ENCODE measurements at regions not wholly inside any gene's neighbourhood (a gene's known extent, or its start where the extent isn't known, plus 50 kb on each side); places are given as distances from the start of the nearest gene placed in this dataset.
A peak's percentile ranks its signal among the peaks of the same experiment; 100 is the strongest.

DNA sequence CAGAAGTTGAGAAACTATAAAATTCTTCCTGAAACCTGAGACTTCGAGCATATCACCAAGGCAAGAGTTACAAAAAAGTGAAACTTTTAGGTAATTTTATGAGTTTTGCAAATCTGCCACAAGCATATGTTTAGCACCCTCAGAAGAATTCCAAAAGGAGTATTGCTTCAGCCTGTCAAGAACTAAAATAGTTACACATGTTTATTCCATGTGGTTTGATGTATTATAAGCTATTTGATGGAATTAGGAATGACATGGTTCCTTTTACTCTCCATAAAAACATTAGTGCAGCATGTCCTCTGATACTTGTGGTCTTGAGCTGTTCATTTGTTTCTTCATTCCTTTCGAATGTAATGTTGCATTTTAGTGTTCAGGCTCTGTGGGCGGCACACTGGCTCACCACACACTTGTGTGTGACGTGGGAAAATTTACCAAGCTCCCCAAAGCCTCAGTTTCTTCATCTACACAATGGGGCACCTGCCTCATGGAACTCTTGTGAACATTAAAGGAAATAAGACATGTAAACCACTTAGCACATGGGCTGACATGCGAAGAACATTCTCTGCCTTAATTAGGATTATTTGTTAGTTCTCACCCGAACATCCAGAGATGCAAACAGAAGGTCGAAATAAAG, 204.2 kb upstream of the FOXF1 start:
- no peak for DNase-seq (ENCODE audit: low spot score)

DNA sequence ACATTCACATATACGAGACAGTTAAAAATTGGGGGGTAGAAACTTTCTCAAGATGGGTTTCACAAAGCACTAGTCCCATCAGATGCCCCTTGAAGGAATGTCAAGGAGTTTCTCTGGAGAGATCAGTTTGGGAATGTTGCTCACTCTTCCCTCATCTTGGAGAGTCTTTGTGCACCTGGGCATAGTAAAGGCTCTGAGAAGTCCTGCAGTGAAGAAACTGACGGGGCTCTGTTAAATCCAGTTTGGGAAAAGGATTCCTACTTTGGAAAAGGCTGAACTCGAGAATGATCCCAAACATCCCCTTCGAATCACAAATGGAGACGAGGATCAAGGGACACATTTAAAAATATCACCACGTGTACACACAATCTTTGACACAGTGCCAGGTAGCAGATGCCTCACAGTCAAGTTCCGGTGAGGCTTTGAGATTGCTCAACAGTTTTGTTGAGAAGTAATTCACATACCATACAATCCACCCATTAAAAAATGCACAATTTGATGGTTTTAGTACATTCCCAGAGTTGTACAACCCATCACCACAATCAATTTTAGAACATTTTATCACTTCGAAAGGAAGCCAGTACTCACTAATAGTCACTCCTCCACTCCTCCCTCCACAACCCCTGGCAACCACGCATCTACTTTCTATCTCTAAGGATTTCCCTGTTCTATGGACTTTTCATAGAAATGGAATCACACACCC, 203.4 kb upstream of the FOXF1 start:
- DNase-seq (ENCODE audit: low spot score): peak; percentile 53

- DNase-seq (ENCODE audit: low spot score): no peak
Observed at GRCh38 chr16:86307514-86307903, 202.8 kb upstream of the FOXF1 start.

GRCh38 chr16:86308514-86308913, 201.8 kb upstream of the FOXF1 start:
- peak; percentile 51 for DNase-seq (ENCODE audit: low spot score)

GRCh38 chr16:86313631-86314030, 196.7 kb upstream of the FOXF1 start:
- no peak for DNase-seq (ENCODE audit: low spot score)

GRCh38 chr16:86314402-86315025, 195.8 kb upstream of the FOXF1 start:
- DNase-seq (ENCODE audit: low spot score): peak; percentile 77

DNA sequence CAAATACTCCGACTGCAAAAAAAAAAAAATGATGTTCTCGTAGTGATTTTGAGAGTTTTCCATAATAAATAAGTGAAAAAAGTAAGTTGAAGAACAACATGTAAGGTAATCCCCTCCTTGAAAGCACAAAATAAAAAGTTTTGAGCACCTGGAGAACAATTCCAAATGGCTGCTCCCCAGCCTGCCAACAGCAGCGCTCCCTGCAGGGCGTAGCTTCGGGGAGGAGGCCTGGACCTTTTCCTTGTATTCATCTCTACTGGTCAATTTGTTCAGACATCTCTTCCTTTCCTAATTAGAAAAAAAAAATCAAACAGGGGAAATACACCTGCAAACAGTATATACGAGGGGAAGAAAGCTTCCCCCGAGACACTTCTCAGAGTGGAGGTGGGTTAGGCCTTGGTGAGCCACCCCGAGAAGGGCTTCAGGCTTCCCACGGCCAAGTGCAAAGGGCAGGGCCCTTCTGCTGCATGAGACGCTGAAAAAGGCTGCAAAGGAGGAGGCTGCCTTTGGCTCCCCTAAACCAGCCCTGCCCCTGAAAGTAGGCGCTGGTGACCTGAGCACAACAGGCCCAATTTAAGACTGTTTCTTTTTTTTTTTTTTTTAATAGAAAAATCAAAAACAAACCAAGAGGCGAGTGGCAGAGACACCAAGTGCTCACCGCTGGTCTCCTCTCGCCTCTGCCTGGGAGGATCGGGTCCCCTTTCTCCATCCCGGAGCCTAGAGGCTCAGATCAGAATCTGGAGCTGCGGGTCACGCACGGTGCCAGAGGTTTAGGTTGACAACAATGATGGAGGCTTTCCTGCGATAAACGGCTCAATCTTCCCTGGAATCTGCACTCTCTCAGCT, 193.1 kb upstream of the FOXF1 start:
- peak; percentile 69 for DNase-seq (ENCODE audit: low spot score)

- no peak for DNase-seq (ENCODE audit: low spot score)
Observed at GRCh38 chr16:86317813-86318650, 192.3 kb upstream of the FOXF1 start.

GRCh38 chr16:86319585-86320236, 190.6 kb upstream of the FOXF1 start:
- peak; percentile 71 for DNase-seq (ENCODE audit: low spot score)

GRCh38 chr16:86320237-86320595, 190.1 kb upstream of the FOXF1 start:
- DNase-seq (ENCODE audit: low spot score): no peak

- DNase-seq (ENCODE audit: low spot score): peak; percentile 47
Observed at GRCh38 chr16:86321491-86321890, 188.8 kb upstream of the FOXF1 start.

DNA sequence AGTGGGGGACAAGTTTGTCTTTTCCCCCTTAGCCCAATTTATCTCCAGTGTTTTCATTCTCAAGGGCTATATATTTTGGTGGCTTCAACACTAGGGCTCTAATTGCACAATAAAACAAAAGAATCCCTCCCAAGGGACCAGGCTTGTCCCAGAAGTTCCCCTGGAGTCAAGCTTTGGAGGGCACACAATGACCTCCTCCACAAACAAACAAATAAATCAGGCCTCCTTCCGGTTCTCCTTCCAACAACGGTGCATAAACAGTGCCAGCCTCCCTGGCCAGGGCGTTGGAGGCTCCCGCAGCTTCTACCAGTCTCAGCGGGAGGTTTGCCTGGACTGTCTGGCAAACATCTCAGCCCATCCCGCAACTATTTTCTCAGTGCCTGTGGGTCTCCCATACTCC, 188.0 kb upstream of the FOXF1 start:
- DNase-seq (ENCODE audit: low spot score): peak; percentile 53

- DNase-seq (ENCODE audit: low spot score): peak; percentile 81
Observed at GRCh38 chr16:86322806-86323205, 187.5 kb upstream of the FOXF1 start.

GRCh38 chr16:86324320-86324719, 186.0 kb upstream of the FOXF1 start:
- no peak for DNase-seq (ENCODE audit: low spot score)

DNA sequence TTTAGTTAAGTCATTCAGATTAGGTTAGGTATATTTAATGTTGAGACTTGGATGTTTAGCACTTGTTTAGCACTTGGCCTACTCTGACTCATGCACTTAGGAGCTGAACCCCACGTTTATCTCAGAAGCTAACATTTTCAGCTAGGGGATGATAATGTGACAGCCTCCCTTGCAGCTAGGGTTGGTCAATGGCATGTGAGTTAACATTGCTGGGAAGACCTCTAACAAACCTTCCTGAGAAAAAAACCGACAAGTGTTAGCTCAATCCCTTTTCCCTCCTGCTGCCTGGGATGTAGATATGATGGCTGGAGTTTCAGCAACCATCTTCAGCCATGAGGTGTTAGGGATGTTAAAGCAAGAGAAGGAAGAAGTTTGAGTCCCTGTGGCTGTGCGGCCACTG, 185.0 kb upstream of the FOXF1 start:
- no peak for DNase-seq (ENCODE audit: low spot score)

- DNase-seq (ENCODE audit: low spot score): peak; percentile 16
Observed at GRCh38 chr16:86325895-86326294, 184.4 kb upstream of the FOXF1 start.

GRCh38 chr16:86327321-86327720, 183.0 kb upstream of the FOXF1 start:
- DNase-seq (ENCODE audit: low spot score): peak; percentile 53

- no peak for DNase-seq (ENCODE audit: low spot score)
Observed at GRCh38 chr16:86330906-86331305, 179.4 kb upstream of the FOXF1 start.

DNA sequence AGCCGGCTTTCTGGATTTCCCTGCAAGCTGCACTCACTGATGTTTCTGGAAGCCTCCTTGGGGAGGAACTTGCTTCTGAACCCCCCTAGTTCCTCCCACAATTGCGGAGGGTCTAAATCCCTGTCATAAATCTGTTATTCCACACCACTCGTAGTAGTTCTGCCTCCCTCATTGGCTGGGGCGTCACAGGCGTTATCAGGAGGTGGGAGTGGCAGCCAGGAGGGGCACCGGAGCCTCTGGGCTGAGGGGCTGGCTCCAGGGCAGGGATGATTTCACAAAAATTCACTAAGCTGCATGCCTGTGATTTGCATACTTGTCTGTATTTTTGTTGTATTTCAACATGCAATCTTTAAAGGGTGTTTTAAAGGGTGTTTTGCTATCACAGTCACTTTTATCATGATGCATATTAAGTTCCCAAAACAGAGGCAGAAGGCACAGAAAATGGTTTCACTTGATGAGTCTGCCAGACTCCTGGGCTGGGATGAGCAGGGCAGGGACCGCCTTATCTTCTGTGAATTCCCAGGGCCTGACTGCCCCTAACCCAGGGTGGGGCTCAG, 176.2 kb upstream of the FOXF1 start:
- DNase-seq (ENCODE audit: low spot score): no peak
